PC-9 (cell line): ENCODE measurements at regions not wholly inside any gene's neighbourhood (a gene's known extent, or its start where the extent isn't known, plus 50 kb on each side); places are given as distances from the start of the nearest gene placed in this dataset.
"Not testable (repeated sequence)": the region's sequence is repeated elsewhere in the genome, so short reads cannot be mapped to it uniquely, and the experiment has no call there.

ENCODE experiments used
- CTCF ChIP-seq: fragments of 200-600 bp; sonication (generic); conservative IDR thresholded peaks from 2 replicates; pipeline ENCODE4 v1.6.1; 2017; ENCODE audit warnings: mixed run types, antibody characterized with exemption, mild to moderate bottlenecking, moderate library complexity
- EZH2 ChIP-seq: fragments of 200-600 bp; sonication (generic); IDR thresholded peaks from 2 replicates; pipeline ENCODE4 v1.8.0; 2017; ENCODE audit warnings: antibody characterized with exemption, low read depth

- TF ChIP-seq CTCF, EZH2: not testable (repeated sequence)
Measured at GRCh38 chr9:40929488-40929845, 199.0 kb downstream of the FOXD4L6 start.
